ENCODE measurements at regions not wholly inside any gene's neighbourhood (a gene's known extent, or its start where the extent isn't known, plus 50 kb on each side); places are given as distances from the start of the nearest gene placed in this dataset.
"Not testable (repeated sequence)": the region's sequence is repeated elsewhere in the genome, so short reads cannot be mapped to it uniquely, and the experiment has no call there.

DNA sequence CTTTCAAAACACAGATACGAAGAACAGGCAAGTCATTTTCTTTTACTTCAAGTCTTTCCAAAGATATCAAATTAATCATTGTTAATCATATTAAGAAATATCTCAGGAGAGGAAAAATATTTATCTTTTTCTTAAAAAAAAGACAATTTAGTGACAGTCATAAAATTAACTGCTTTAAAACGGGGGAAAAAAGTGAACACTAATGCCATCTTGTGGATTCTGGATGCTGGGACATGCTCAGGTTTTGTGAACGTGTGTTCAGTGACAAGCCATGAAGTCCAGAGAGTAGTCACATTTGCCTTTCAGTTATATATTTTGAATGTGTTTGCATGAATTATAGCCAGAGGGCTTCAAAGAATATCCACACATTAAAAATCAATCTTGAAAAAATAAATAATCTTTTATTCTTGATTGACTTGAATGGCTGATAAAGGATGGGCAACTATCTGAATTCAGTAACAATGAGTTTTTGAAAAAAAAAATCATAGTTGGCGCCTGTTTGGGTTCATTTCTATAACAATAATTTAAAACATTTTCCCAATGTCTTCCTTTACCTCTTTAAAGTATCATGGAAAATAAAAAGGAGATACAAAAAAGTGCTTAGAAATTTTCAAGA lies 74.7 kb upstream of the NOX3 start:
- peak in 5 of 6 donors; percentile 21 to 86 (median 32) for DNase-seq (ENCODE audit: low read depth in 4 of 6, low spot score in 6 of 6)
- no peaks in the 10 kb centered on the region for H3K9me3 ChIP-seq (ENCODE audit: control insufficient read depth, insufficient read depth, low read length)
- H3K4me3 ChIP-seq (ENCODE audit: low read depth, low read length): no peak overlapping the region
- no peaks in the 10 kb centered on the region for H3K27me3 ChIP-seq (ENCODE audit: control insufficient read depth, insufficient read depth, low read length)
- WGBS (ENCODE audit: insufficient coverage): 0% methylated on average over 1 of the region's 4 CpGs
- no peaks in the 10 kb centered on the region for H3K4me1 ChIP-seq (ENCODE audit: control insufficient read depth, insufficient read depth, low read length)
- no peaks in the 10 kb centered on the region for H3K36me3 ChIP-seq (ENCODE audit: control insufficient read depth, insufficient read depth, low read length)
- H3K27ac ChIP-seq (ENCODE audit: low read depth, low read length): no peak overlapping the region

DNA sequence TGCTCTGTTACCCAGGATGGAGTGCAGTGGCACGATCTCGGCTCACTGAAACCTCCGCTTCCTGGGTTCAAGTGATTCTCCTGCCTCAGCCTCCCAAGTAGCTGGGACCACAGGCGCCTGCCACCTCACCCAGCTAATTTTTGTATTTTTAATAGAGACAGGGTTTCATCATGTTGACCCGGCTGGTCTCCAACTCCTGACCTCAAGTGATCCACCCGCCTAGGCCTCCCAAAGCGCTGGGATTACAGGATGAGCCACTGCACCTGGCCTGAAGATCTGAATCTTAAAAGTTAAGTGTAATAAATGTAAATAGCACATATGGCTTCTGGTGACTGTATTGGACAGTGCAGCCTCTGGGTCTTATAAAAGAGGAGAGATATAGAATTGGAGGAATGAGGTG lies 74.2 kb upstream of the NOX3 start:
- DNase-seq (ENCODE audit: low read depth in 4 of 6, low spot score in 6 of 6); H3K27me3 ChIP-seq (ENCODE audit: control insufficient read depth, insufficient read depth, low read length); H3K4me1 ChIP-seq (ENCODE audit: control insufficient read depth, insufficient read depth, low read length); H3K4me3 ChIP-seq (ENCODE audit: low read depth, low read length); H3K36me3 ChIP-seq (ENCODE audit: control insufficient read depth, insufficient read depth, low read length); H3K27ac ChIP-seq (ENCODE audit: low read depth, low read length); H3K9me3 ChIP-seq (ENCODE audit: control insufficient read depth, insufficient read depth, low read length): not testable (repeated sequence)
- 100% methylated on average over 1 of the region's 7 CpGs for WGBS (ENCODE audit: insufficient coverage)

- DNase-seq (ENCODE audit: low read depth in 4 of 6, low spot score in 6 of 6): no peak
- no CpG with 5 or more reads among the region's 2 CpGs for whole genome bisulfite sequencing (ENCODE audit: insufficient coverage)
- no peak overlapping the region for H3K27ac ChIP-seq (ENCODE audit: low read depth, low read length)
- no peaks in the 10 kb centered on the region for H3K36me3 ChIP-seq (ENCODE audit: control insufficient read depth, insufficient read depth, low read length)
- H3K9me3 ChIP-seq (ENCODE audit: control insufficient read depth, insufficient read depth, low read length): no peaks in the 10 kb centered on the region
- H3K27me3 ChIP-seq (ENCODE audit: control insufficient read depth, insufficient read depth, low read length): no peaks in the 10 kb centered on the region
- no peaks in the 10 kb centered on the region for H3K4me1 ChIP-seq (ENCODE audit: control insufficient read depth, insufficient read depth, low read length)
- no peak overlapping the region for H3K4me3 ChIP-seq (ENCODE audit: low read depth, low read length)
These were observed 73.4 kb upstream of the NOX3 start for GRCh38 chr6:155528982-155529453.

DNA sequence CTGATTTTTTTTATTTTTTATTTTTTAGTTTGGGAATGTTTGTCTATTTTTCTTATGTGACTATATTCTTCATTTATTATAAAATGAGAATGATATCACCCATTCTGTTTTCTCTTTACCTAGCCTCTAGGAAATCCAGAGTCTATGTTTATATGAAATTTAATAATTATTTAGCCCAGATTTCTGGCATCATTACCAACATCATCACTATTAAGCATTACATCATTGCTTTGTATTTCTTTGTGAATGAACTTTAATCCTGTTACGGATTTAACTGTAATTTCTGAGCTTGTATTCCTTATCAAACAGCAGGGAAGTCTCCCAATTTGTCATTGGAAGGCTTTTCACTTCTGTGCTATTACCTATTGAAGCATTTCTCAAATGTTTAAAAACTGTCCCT lies 72.7 kb upstream of the NOX3 start:
- no CpG with 5 or more reads among the region's 1 CpG for WGBS (ENCODE audit: insufficient coverage)
- Histone ChIP-seq H3K27me3 (ENCODE audit: control insufficient read depth, insufficient read depth, low read length) (no peaks in the 10 kb centered on the region), H3K27ac (ENCODE audit: low read depth, low read length) (no peak overlapping the region), H3K36me3 (ENCODE audit: control insufficient read depth, insufficient read depth, low read length) (no peaks in the 10 kb centered on the region), H3K4me3 (ENCODE audit: low read depth, low read length) (no peak overlapping the region), H3K4me1 (ENCODE audit: control insufficient read depth, insufficient read depth, low read length) (no peaks in the 10 kb centered on the region), H3K9me3 (ENCODE audit: control insufficient read depth, insufficient read depth, low read length) (no peaks in the 10 kb centered on the region)
- no peak for DNase-seq (ENCODE audit: low read depth in 4 of 6, low spot score in 6 of 6)

- H3K9me3 ChIP-seq (ENCODE audit: control insufficient read depth, insufficient read depth, low read length): no peaks in the 10 kb centered on the region
- no CpG with 5 or more reads among the region's 3 CpGs for WGBS (ENCODE audit: insufficient coverage)
- no peaks in the 10 kb centered on the region for H3K4me1 ChIP-seq (ENCODE audit: control insufficient read depth, insufficient read depth, low read length)
- DNase-seq (ENCODE audit: low read depth in 4 of 6, low spot score in 6 of 6): no peak
- no peaks in the 10 kb centered on the region for H3K36me3 ChIP-seq (ENCODE audit: control insufficient read depth, insufficient read depth, low read length)
- H3K27ac ChIP-seq (ENCODE audit: low read depth, low read length): no peak overlapping the region
- no peaks in the 10 kb centered on the region for H3K27me3 ChIP-seq (ENCODE audit: control insufficient read depth, insufficient read depth, low read length)
- H3K4me3 ChIP-seq (ENCODE audit: low read depth, low read length): no peak overlapping the region
These were observed 71.8 kb upstream of the NOX3 start for GRCh38 chr6:155527443-155527842.

- WGBS (ENCODE audit: insufficient coverage): 32% methylated on average over 5 of the region's 9 CpGs
- DNase-seq (ENCODE audit: low read depth in 4 of 6, low spot score in 6 of 6): peak in 2 of 6 donors; percentile 45 to 48
- Histone ChIP-seq H3K4me3 (ENCODE audit: low read depth, low read length) (no peak overlapping the region), H3K27me3 (ENCODE audit: control insufficient read depth, insufficient read depth, low read length) (no peaks in the 10 kb centered on the region), H3K27ac (ENCODE audit: low read depth, low read length) (no peak overlapping the region), H3K9me3 (ENCODE audit: control insufficient read depth, insufficient read depth, low read length) (no peaks in the 10 kb centered on the region), H3K36me3 (ENCODE audit: control insufficient read depth, insufficient read depth, low read length) (no peaks in the 10 kb centered on the region), H3K4me1 (ENCODE audit: control insufficient read depth, insufficient read depth, low read length) (no peaks in the 10 kb centered on the region)
These were observed 68.4 kb upstream of the NOX3 start for GRCh38 chr6:155523821-155524651.

DNA sequence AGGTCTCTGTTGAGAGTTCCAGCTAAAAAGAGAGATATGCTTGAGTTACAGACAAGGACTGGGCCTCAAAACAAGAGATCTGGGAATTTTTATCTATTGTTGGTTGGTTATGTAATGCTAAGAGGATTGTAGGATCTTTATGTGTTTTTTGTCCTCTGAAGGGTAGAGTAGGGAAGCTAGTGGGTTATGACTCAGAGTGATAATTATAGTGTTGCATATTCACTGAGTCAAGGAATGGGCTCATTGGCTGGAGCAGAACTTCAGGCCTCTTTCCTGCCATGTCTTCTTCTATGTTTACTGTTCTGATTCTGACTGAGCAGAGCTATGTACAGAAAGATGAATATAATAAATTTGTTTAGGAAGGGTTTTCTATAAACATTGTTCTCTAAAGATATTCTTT lies 66.1 kb upstream of the NOX3 start:
- DNase-seq (ENCODE audit: low read depth in 4 of 6, low spot score in 6 of 6): no peak
- H3K4me3 ChIP-seq (ENCODE audit: low read depth, low read length): no peak overlapping the region
- H3K27me3 ChIP-seq (ENCODE audit: control insufficient read depth, insufficient read depth, low read length): no peaks in the 10 kb centered on the region

DNA sequence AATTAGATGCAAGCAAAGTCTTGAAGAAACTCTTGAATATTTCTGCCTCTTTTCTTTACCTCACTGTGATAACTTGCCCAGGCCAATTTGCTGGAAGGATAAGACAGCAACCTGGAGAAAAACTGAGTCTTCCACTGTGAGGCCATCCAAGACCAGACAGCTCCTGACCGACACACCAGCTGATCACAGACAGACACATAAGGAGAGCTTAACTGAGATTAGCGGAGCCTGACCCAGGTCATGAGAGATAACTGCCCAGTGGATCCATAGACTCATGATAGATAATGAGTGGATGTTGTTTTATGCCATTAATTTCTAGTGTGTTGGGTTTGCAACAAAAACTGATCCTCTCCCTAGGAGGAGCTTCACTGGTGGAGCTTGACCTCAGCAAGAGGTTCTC lies 64.4 kb upstream of the NOX3 start:
- Histone ChIP-seq H3K4me1 (ENCODE audit: control insufficient read depth, insufficient read depth, low read length) (no peaks in the 10 kb centered on the region), H3K4me3 (ENCODE audit: low read depth, low read length) (no peak overlapping the region), H3K27ac (ENCODE audit: low read depth, low read length) (no peak overlapping the region), H3K9me3 (ENCODE audit: control insufficient read depth, insufficient read depth, low read length) (no peaks in the 10 kb centered on the region), H3K27me3 (ENCODE audit: control insufficient read depth, insufficient read depth, low read length) (no peaks in the 10 kb centered on the region), H3K36me3 (ENCODE audit: control insufficient read depth, insufficient read depth, low read length) (no peaks in the 10 kb centered on the region)
- WGBS (ENCODE audit: insufficient coverage): 80% methylated on average over 2 of the region's 2 CpGs
- no peak for DNase-seq (ENCODE audit: low read depth in 4 of 6, low spot score in 6 of 6)

More for the DNA sequence above, 66.1 kb upstream of the NOX3 start:
- Histone ChIP-seq H3K27ac (ENCODE audit: low read depth, low read length) (no peak overlapping the region), H3K4me1 (ENCODE audit: control insufficient read depth, insufficient read depth, low read length) (no peaks in the 10 kb centered on the region), H3K9me3 (ENCODE audit: control insufficient read depth, insufficient read depth, low read length) (no peaks in the 10 kb centered on the region), H3K36me3 (ENCODE audit: control insufficient read depth, insufficient read depth, low read length) (no peaks in the 10 kb centered on the region)

DNA sequence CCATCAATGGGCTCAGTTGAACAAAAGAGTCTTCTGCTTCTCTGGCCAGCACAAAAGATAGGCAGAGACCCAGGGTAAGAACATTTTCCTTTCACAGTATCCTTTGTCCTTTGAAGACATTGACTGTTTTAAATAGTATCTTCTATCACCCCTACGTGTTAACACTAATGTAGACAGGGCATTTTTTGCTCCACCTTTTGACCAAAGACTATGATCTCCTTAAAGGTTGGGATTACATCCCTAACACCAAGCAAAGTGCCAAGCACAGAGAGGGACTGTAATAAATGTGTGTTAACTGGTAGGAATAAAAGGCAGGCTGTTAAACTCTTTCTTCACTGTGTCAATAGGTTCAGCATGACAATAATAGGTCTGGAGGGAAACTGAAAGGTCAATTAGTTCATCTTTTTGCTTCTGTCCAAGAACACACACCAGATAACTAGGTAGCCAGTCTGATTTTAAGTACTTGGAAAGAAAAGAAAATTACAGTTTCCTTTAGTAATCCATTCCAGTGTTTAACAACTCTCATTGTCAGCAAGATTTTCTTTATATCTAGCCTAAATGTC lies 63.6 kb upstream of the NOX3 start:
- Histone ChIP-seq H3K27ac (ENCODE audit: low read depth, low read length) (no peak overlapping the region), H3K4me1 (ENCODE audit: control insufficient read depth, insufficient read depth, low read length) (no peaks in the 10 kb centered on the region), H3K4me3 (ENCODE audit: low read depth, low read length) (no peak overlapping the region), H3K27me3 (ENCODE audit: control insufficient read depth, insufficient read depth, low read length) (no peaks in the 10 kb centered on the region), H3K9me3 (ENCODE audit: control insufficient read depth, insufficient read depth, low read length) (no peaks in the 10 kb centered on the region), H3K36me3 (ENCODE audit: control insufficient read depth, insufficient read depth, low read length) (no peaks in the 10 kb centered on the region)
- no CpG with 5 or more reads among the region's 1 CpG for WGBS (ENCODE audit: insufficient coverage)
- DNase-seq (ENCODE audit: low read depth in 4 of 6, low spot score in 6 of 6): no peak

- Histone ChIP-seq H3K4me1 (ENCODE audit: control insufficient read depth, insufficient read depth, low read length) (no peaks in the 10 kb centered on the region), H3K27me3 (ENCODE audit: control insufficient read depth, insufficient read depth, low read length) (no peaks in the 10 kb centered on the region), H3K36me3 (ENCODE audit: control insufficient read depth, insufficient read depth, low read length) (no peaks in the 10 kb centered on the region), H3K9me3 (ENCODE audit: control insufficient read depth, insufficient read depth, low read length) (no peaks in the 10 kb centered on the region), H3K4me3 (ENCODE audit: low read depth, low read length) (no peak overlapping the region), H3K27ac (ENCODE audit: low read depth, low read length) (no peak overlapping the region)
- no peak for DNase-seq (ENCODE audit: low read depth in 4 of 6, low spot score in 6 of 6)
- 100% methylated on average over 5 of the region's 8 CpGs for WGBS (ENCODE audit: insufficient coverage)
These were observed 61.7 kb upstream of the NOX3 start for GRCh38 chr6:155517294-155517693.
